ENCODE measurements at regions not wholly inside any gene's neighbourhood (a gene's known extent, or its start where the extent isn't known, plus 50 kb on each side); places are given as distances from the start of the nearest gene placed in this dataset.

DNA sequence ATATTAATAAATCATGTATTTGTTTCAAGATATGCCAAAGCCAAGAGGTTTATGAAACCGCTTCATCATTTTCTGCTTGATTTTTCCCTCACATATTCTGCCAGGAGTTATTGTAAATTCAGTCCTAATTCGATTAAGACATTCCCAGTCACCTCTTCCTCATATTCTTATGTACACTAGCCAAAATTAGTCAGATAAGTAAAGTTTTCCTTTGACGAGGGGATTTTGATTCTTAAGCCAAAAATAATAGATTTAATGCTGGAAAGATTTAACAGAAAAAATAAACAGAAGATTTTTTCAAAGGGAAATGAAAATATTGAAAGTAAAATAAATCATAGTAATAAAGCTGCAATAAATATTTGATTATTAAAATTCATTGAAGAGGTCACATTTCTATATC, 51.0 kb upstream of the VEGFC start:
- H3K4me3 ChIP-seq, result no peak overlapping the region
- no peaks in the 10 kb centered on the region for H3K27me3 ChIP-seq
- H3K9me3 ChIP-seq, result no peaks in the 10 kb centered on the region
- WGBS, result 56% methylated on average over 3 of the region's 3 CpGs
- DNase-seq (ENCODE audit: low spot score in 2 of 2), result no peak
- no peak overlapping the region for H3K27ac ChIP-seq
- TF ChIP-seq, protein P1, sequence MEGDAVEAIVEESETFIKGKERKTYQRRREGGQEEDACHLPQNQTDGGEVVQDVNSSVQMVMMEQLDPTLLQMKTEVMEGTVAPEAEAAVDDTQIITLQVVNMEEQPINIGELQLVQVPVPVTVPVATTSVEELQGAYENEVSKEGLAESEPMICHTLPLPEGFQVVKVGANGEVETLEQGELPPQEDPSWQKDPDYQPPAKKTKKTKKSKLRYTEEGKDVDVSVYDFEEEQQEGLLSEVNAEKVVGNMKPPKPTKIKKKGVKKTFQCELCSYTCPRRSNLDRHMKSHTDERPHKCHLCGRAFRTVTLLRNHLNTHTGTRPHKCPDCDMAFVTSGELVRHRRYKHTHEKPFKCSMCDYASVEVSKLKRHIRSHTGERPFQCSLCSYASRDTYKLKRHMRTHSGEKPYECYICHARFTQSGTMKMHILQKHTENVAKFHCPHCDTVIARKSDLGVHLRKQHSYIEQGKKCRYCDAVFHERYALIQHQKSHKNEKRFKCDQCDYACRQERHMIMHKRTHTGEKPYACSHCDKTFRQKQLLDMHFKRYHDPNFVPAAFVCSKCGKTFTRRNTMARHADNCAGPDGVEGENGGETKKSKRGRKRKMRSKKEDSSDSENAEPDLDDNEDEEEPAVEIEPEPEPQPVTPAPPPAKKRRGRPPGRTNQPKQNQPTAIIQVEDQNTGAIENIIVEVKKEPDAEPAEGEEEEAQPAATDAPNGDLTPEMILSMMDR (IDR thresholded peaks at IDR 0.05), result no peak
- no peak for TF ChIP-seq EP300 (IDR thresholded peaks at IDR 0.05)
- no peak for TF ChIP-seq POLR2A (IDR thresholded peaks at IDR 0.05)
- TF ChIP-seq POLR2AphosphoS5 (IDR thresholded peaks at IDR 0.05), result no peak
- H3K36me3 ChIP-seq, result no peaks in the 10 kb centered on the region
- H3K4me1 ChIP-seq, result no peaks in the 10 kb centered on the region

GRCh38 chr4:176844448-176844847, 51.7 kb upstream of the VEGFC start:
- H3K4me3 ChIP-seq, result no peak overlapping the region
- no peaks in the 10 kb centered on the region for H3K27me3 ChIP-seq
- no peaks in the 10 kb centered on the region for H3K9me3 ChIP-seq
- no peak overlapping the region for H3K27ac ChIP-seq
- no peaks in the 10 kb centered on the region for H3K4me1 ChIP-seq
- H3K36me3 ChIP-seq, result no peaks in the 10 kb centered on the region
- 91% methylated on average over 4 of the region's 4 CpGs for WGBS
- no peak for TF ChIP-seq POLR2AphosphoS5 (IDR thresholded peaks at IDR 0.05)
- no peak for DNase-seq (ENCODE audit: low spot score in 2 of 2)

DNA sequence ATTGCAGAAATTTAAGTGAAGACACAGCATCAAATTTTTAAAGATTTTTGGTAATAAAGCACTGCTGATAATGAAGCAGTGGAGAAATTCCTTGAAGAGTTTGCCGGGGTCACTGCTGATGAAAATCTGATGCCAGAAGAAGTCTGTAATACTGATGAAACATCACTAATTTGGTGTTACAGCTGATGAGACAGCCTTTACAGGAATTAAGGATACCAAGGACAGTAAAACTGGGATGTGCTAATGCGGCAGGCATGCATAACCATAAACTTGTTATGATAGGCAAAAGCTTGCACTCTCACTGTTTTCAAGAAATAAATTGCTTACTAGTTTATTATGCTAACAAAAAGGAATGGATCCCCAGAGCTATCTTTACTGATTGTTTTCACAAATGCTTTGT, 52.9 kb upstream of the VEGFC start:
- no peaks in the 10 kb centered on the region for H3K27me3 ChIP-seq
- no peak for TF ChIP-seq POLR2AphosphoS5 (IDR thresholded peaks at IDR 0.05)
- TF ChIP-seq EP300 (IDR thresholded peaks at IDR 0.05), result no peak
- TF ChIP-seq POLR2A (IDR thresholded peaks at IDR 0.05), result no peak
- TF ChIP-seq, protein P1 (IDR thresholded peaks at IDR 0.05), result no peak

DNA sequence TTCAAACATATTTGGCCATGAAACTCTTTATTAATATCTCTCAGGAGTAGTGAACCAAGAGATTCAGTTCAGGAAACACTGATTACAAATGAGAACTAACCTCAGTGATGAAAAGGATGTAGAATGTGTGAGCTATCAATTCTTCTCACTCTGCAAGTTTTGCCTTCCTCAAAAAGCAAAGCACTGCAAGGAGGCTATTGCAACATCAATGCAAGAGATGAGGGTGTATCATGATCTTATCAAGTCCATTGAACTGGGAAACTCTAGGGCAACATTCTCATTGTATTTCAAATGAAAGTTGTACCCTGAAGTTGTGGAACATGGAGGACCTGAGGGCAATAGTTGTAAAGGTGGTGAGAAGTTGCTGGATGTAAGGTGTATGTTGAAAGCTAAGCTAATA, 56.4 kb upstream of the VEGFC start:
- Histone ChIP-seq H3K4me3 (no peak overlapping the region), H3K9me3 (no peaks in the 10 kb centered on the region), H3K36me3 (no peaks in the 10 kb centered on the region), H3K27me3 (no peaks in the 10 kb centered on the region), H3K27ac (no peak overlapping the region), H3K4me1 (no peaks in the 10 kb centered on the region)
- TF ChIP-seq POLR2A (IDR thresholded peaks at IDR 0.05) (no peak), POLR2AphosphoS5 (IDR thresholded peaks at IDR 0.05) (no peak)
- TF ChIP-seq, protein P1 (IDR thresholded peaks at IDR 0.05), result no peak
- DNase-seq (ENCODE audit: low spot score in 2 of 2), result no peak

More for the DNA sequence above, 52.9 kb upstream of the VEGFC start:
- Histone ChIP-seq H3K4me3 (no peak overlapping the region), H3K27ac (no peak overlapping the region), H3K9me3 (no peaks in the 10 kb centered on the region), H3K4me1 (no peaks in the 10 kb centered on the region), H3K36me3 (no peaks in the 10 kb centered on the region)
- WGBS, result 76% methylated on average over 2 of the region's 2 CpGs
- DNase-seq (ENCODE audit: low spot score in 2 of 2), result no peak

DNA sequence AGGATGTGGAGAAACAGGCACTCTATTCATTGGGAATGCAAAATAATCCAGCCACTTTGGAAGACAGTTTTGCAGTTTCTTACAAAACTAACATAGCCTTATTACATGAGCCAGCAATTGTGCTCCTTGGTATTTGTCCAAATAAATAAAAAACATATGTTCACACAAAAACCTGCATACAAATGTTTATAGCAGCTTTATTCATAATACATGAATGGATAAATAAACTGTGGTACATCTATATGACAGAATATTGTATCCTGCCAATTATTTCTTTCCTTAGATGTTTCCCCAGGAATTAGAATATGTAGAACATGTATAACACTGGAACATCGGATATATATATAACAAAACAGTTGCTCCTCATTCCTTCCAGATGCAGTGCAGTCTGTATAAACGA, 57.7 kb upstream of the VEGFC start:
- Histone ChIP-seq H3K4me3 (no peak overlapping the region), H3K36me3 (no peaks in the 10 kb centered on the region), H3K4me1 (no peaks in the 10 kb centered on the region), H3K9me3 (no peaks in the 10 kb centered on the region), H3K27ac (no peak overlapping the region), H3K27me3 (no peaks in the 10 kb centered on the region)
- no peak for DNase-seq (ENCODE audit: low spot score in 2 of 2)
- no peak for TF ChIP-seq EP300 (IDR thresholded peaks at IDR 0.05)
- TF ChIP-seq, protein P1 (IDR thresholded peaks at IDR 0.05), result no peak
- no peak for TF ChIP-seq POLR2AphosphoS5 (IDR thresholded peaks at IDR 0.05)
- no peak for TF ChIP-seq POLR2A (IDR thresholded peaks at IDR 0.05)
- WGBS, result 53% methylated on average over 2 of the region's 2 CpGs

DNA sequence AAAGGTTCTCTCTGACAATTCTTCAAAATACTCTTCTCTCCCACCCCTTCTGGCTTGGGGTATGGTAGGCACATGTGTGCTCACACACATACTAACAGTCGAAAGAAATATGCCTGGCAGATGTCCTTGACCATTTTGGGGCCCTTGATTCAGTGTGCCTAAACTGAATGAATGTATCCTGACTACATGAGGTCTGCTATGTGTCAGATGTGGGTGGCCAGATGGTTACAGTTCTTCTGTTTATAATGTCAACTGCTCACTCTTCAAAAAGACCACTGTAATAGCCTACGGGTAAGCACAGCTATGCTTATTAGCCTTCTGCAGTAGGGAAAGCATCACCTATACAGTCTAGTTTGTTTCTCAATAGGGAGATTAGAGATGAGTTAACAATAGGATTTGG, 63.7 kb upstream of the VEGFC start:
- Histone ChIP-seq H3K4me3 (no peak overlapping the region), H3K4me1 (no peaks in the 10 kb centered on the region), H3K27ac (no peak overlapping the region), H3K36me3 (no peaks in the 10 kb centered on the region), H3K9me3 (no peaks in the 10 kb centered on the region), H3K27me3 (no peaks in the 10 kb centered on the region)
- no peak for DNase-seq (ENCODE audit: low spot score in 2 of 2)
- TF ChIP-seq, protein P1 (IDR thresholded peaks at IDR 0.05), result no peak
- no peak for TF ChIP-seq POLR2A (IDR thresholded peaks at IDR 0.05)
- no peak for TF ChIP-seq POLR2AphosphoS5 (IDR thresholded peaks at IDR 0.05)
- no peak for TF ChIP-seq EP300 (IDR thresholded peaks at IDR 0.05)
- 51% methylated on average over 2 of the region's 2 CpGs for WGBS

Measured in suprapubic skin (tissue), 4 donors.